ENCODE measurements at regions not wholly inside any gene's neighbourhood (a gene's known extent, or its start where the extent isn't known, plus 50 kb on each side); places are given as distances from the start of the nearest gene placed in this dataset.

- DNase-seq = no peak
- H3K4me1 ChIP-seq = no peaks in the 10 kb centered on the region
- no peaks in the 10 kb centered on the region for H3K27me3 ChIP-seq
- no peak for TF ChIP-seq CTCF (IDR thresholded peaks at IDR 0.05)
- no peak overlapping the region for H3K27ac ChIP-seq
- H3K9me3 ChIP-seq = no peaks in the 10 kb centered on the region
- no peaks in the 10 kb centered on the region for H3K36me3 ChIP-seq
- H3K4me3 ChIP-seq = no peak overlapping the region
- intact Hi-C loops (cut with DNase I; ENCODE audit: low total_unique reads) = no loop called here
Measured at GRCh38 chr7:68050627-68051026, 1054.0 kb downstream of the TYW1 start.

GRCh38 chr7:68058014-68058413, 1061.4 kb downstream of the TYW1 start:
- H3K27me3 ChIP-seq = peaks cover 0 to 7% of the 10 kb centered on the region in 2 donors
- H3K9me3 ChIP-seq = no peaks in the 10 kb centered on the region
- intact Hi-C loops (cut with DNase I; ENCODE audit: low total_unique reads) = no loop called here
- H3K4me1 ChIP-seq = no peaks in the 10 kb centered on the region
- no peak overlapping the region for H3K4me3 ChIP-seq
- H3K36me3 ChIP-seq = no peaks in the 10 kb centered on the region
- TF ChIP-seq CTCF (IDR thresholded peaks at IDR 0.05) = no peak
- DNase-seq = no peak
- no peak overlapping the region for H3K27ac ChIP-seq

GRCh38 chr7:68063171-68063570, 1066.5 kb downstream of the TYW1 start:
- no peak overlapping the region for H3K27ac ChIP-seq
- intact Hi-C loops (cut with DNase I; ENCODE audit: low total_unique reads) = no loop called here
- DNase-seq = no peak
- peak in 1 of 2 experiments; percentile 9 for TF ChIP-seq CTCF (IDR thresholded peaks at IDR 0.05)
- no peaks in the 10 kb centered on the region for H3K36me3 ChIP-seq
- no peak overlapping the region for H3K4me3 ChIP-seq
- peaks cover 0 to 7% of the 10 kb centered on the region in 2 donors for H3K27me3 ChIP-seq
- no peaks in the 10 kb centered on the region for H3K4me1 ChIP-seq
- no peaks in the 10 kb centered on the region for H3K9me3 ChIP-seq

- Histone ChIP-seq H3K9me3 (no peaks in the 10 kb centered on the region), H3K36me3 (no peaks in the 10 kb centered on the region), H3K4me1 (no peaks in the 10 kb centered on the region), H3K27ac (no peak overlapping the region), H3K27me3 (no peaks in the 10 kb centered on the region), H3K4me3 (no peak overlapping the region)
- no peak for TF ChIP-seq CTCF (IDR thresholded peaks at IDR 0.05)
- intact Hi-C loops (cut with DNase I; ENCODE audit: low total_unique reads) = no loop called here
- no peak for DNase-seq
Measured at GRCh38 chr7:68065581-68065980, 1068.9 kb downstream of the TYW1 start.

GRCh38 chr7:68067845-68068244, 1071.2 kb downstream of the TYW1 start:
- Histone ChIP-seq H3K27ac (no peak overlapping the region), H3K9me3 (no peaks in the 10 kb centered on the region), H3K4me1 (no peaks in the 10 kb centered on the region), H3K36me3 (no peaks in the 10 kb centered on the region), H3K4me3 (no peak overlapping the region), H3K27me3 (no peaks in the 10 kb centered on the region)
- intact Hi-C loops (cut with DNase I; ENCODE audit: low total_unique reads) = no loop called here
- no peak for TF ChIP-seq CTCF (IDR thresholded peaks at IDR 0.05)
- no peak for DNase-seq

- H3K4me1 ChIP-seq = no peaks in the 10 kb centered on the region
- no peaks in the 10 kb centered on the region for H3K9me3 ChIP-seq
- DNase-seq = no peak
- no peak overlapping the region for H3K4me3 ChIP-seq
- no peaks in the 10 kb centered on the region for H3K27me3 ChIP-seq
- TF ChIP-seq CTCF (IDR thresholded peaks at IDR 0.05) = no peak
- no peaks in the 10 kb centered on the region for H3K36me3 ChIP-seq
- intact Hi-C loops (cut with DNase I; ENCODE audit: low total_unique reads) = no loop called here
- H3K27ac ChIP-seq = no peak overlapping the region
Measured at GRCh38 chr7:68070992-68071391, 1074.4 kb downstream of the TYW1 start.
